Adrenal gland (tissue), 9 donors: ENCODE measurements at regions not wholly inside any gene's neighbourhood (a gene's known extent, or its start where the extent isn't known, plus 50 kb on each side); places are given as distances from the start of the nearest gene placed in this dataset.

ENCODE experiments used
- DNase-seq, 7 donors: peaks; one replicate each; pipeline ENCODE4 v3.0.0-alpha.2; 2019 to 2020
- H3K27ac ChIP-seq, 5 donors: fragments of 200-600 bp; sonication (generic) in 4 of 5; 1 replicate in 3 of 5; 2 replicates in 2 of 5; pipeline versions ENCODE4 v1.5.1 to v1.8.0; 2016 to 2020; ENCODE audit warnings: mild to moderate bottlenecking in 1 of 5
- H3K27me3 ChIP-seq: fragments of 200-600 bp; 2 replicates; pipeline ENCODE4 v1.8.0; 2021
- H3K36me3 ChIP-seq, 2 donors: fragments of 200-600 bp; replicated peaks in 1 of 2; 1 replicate in 1 of 2; 2 replicates in 1 of 2; pipeline versions ENCODE4 v1.5.1 to v1.8.0; 2018 to 2022
- H3K4me1 ChIP-seq, 2 donors: fragments of 200-600 bp; replicated peaks in 1 of 2; 1 replicate in 1 of 2; 2 replicates in 1 of 2; pipeline versions ENCODE4 v1.5.1 to v1.8.0; 2018 to 2021
- H3K4me3 ChIP-seq, 4 donors: fragments of 200-600 bp; sonication (generic) in 3 of 4; one replicate each; pipeline ENCODE4 v1.5.1; 2016 to 2018
- H3K9me3 ChIP-seq, 3 donors: fragments of 200-600 bp; sonication (generic) in 1 of 3; replicated peaks in 1 of 3; 1 replicate in 2 of 3; 2 replicates in 1 of 3; pipeline versions ENCODE4 v1.5.1 to v1.8.0; 2016 to 2021
- CTCF ChIP-seq, 6 experiments: fragments of 450-650 bp in 4 of 6; fragments of 200-600 bp in 2 of 6; sonication (generic) in 1 of 6; IDR thresholded peaks; 1 replicate in 5 of 6; 2 replicates in 1 of 6; pipeline versions ENCODE4 v1.5.1 to v1.8.0; 2016 to 2021; ENCODE audit warnings: antibody characterized with exemption in 6 of 6, mild to moderate bottlenecking in 2 of 6, moderate library complexity in 1 of 6
- POLR2A ChIP-seq, 2 donors: fragments of 450-650 bp; IDR thresholded peaks; one replicate each; pipeline ENCODE4 v1.6.1; 2017; ENCODE audit warnings: antibody characterized with exemption in 2 of 2, mild to moderate bottlenecking in 2 of 2, moderate library complexity in 1 of 2
- WGBS, 4 donors: extraction: QIAGEN DNeasy Blood & Tissue Kit in 2 of 4; methylation state at CpG; one replicate each; pipeline versions ENCODE4 v1.1.5 to v1.1.7; 2013 to 2017; 5-methylcytosine and 5-hydroxymethylcytosine counted together
- intact Hi-C, 2 donors: fragments of 100-400 bp; cut with DNase I; formaldehyde crosslinking; loops; one replicate each; pipeline versions ENCODE4 v1.14.1 to v1.15.0; 2022 to 2023
- donor health status: healthy with polysubstance abuse.
- donor health status: Bipolar disorder and iron deficiency.
- donor health status: DM: yes; HTN: yes; CAD: no.
- donor health status: DM: no; HTN: no; CAD: no.
- donor health status: DM: no; HTN: no; CAD: no.

GRCh38 chr18:71398531-71398930 lies 1109.7 kb downstream of the SOCS6 start:
- H3K36me3 ChIP-seq = no peaks in the 10 kb centered on the region
- 31 to 42% (median 38%) methylated on average over 4 of the region's 4 CpGs for WGBS, 4 donors
- no peak overlapping the region for H3K27ac ChIP-seq
- no peaks in the 10 kb centered on the region for H3K9me3 ChIP-seq
- no peaks in the 10 kb centered on the region for H3K4me1 ChIP-seq
- TF ChIP-seq POLR2A (IDR thresholded peaks at IDR 0.05) (no peak), CTCF (IDR thresholded peaks at IDR 0.05) (peak in 1 of 6 experiments; percentile 6)
- H3K27me3 ChIP-seq = no peaks in the 10 kb centered on the region
- intact Hi-C loops = no loop called here
- H3K4me3 ChIP-seq = no peak overlapping the region
- DNase-seq = no peak

- intact Hi-C loops = no loop called here
- Histone ChIP-seq H3K27ac (no peak overlapping the region), H3K4me3 (no peak overlapping the region), H3K4me1 (no peaks in the 10 kb centered on the region), H3K27me3 (no peaks in the 10 kb centered on the region), H3K9me3 (no peaks in the 10 kb centered on the region), H3K36me3 (no peaks in the 10 kb centered on the region)
- WGBS, 4 donors = 72 to 82% (median 80%) methylated on average over 3 of the region's 3 CpGs
- DNase-seq = no peak
- no peak for TF ChIP-seq POLR2A (IDR thresholded peaks at IDR 0.05)
- no peak for TF ChIP-seq CTCF (IDR thresholded peaks at IDR 0.05)
These were observed 1099.3 kb downstream of the SOCS6 start for GRCh38 chr18:71388148-71388547.

- Histone ChIP-seq H3K4me1 (no peaks in the 10 kb centered on the region), H3K36me3 (no peaks in the 10 kb centered on the region), H3K27ac (no peak overlapping the region), H3K4me3 (no peak overlapping the region), H3K9me3 (no peaks in the 10 kb centered on the region), H3K27me3 (no peaks in the 10 kb centered on the region)
- TF ChIP-seq CTCF (IDR thresholded peaks at IDR 0.05) = no peak
- no peak for TF ChIP-seq POLR2A (IDR thresholded peaks at IDR 0.05)
- intact Hi-C loops = no loop called here
- 39 to 56% (median 48%) methylated on average over 5 of the region's 5 CpGs for WGBS, 4 donors
- DNase-seq = no peak
These were observed 1085.6 kb downstream of the SOCS6 start for GRCh38 chr18:71374294-71375000.

GRCh38 chr18:71371951-71372605 lies 1083.2 kb downstream of the SOCS6 start:
- intact Hi-C loops = no loop called here
- Histone ChIP-seq H3K36me3 (no peaks in the 10 kb centered on the region), H3K9me3 (no peaks in the 10 kb centered on the region), H3K27ac (no peak overlapping the region), H3K27me3 (no peaks in the 10 kb centered on the region), H3K4me3 (no peak overlapping the region), H3K4me1 (no peaks in the 10 kb centered on the region)
- TF ChIP-seq POLR2A (IDR thresholded peaks at IDR 0.05) = no peak
- no peak for TF ChIP-seq CTCF (IDR thresholded peaks at IDR 0.05)
- no peak for DNase-seq
- 60 to 78% (median 74%) methylated on average over 2 of the region's 2 CpGs for WGBS, 4 donors
